Choroid plexus epithelial cell (primary cell): ENCODE measurements at regions not wholly inside any gene's neighbourhood (a gene's known extent, or its start where the extent isn't known, plus 50 kb on each side); places are given as distances from the start of the nearest gene placed in this dataset.

Source experiments
- DNase-seq: peaks from one replicate; pipeline ENCODE4 v3.0.0-alpha.2; 2010; ENCODE audit warnings: low read depth
- H3K4me3 ChIP-seq: 2 replicates; pipeline ENCODE4 v1.5.1; 2011; ENCODE audit warnings: low read depth, mild to moderate bottlenecking, control low read depth, low read length, moderate library complexity
- CTCF ChIP-seq: conservative IDR thresholded peaks from 2 replicates; pipeline ENCODE4 v1.5.1; 2011; ENCODE audit warnings: low read depth, mild to moderate bottlenecking, control low read depth, inconsistent platforms, low read length, moderate library complexity

GRCh38 chr1:177569476-177569875, 398.7 kb downstream of the BRINP2 start:
- no peak overlapping the region for H3K4me3 ChIP-seq
- DNase-seq: peak; percentile 23
- TF ChIP-seq CTCF: no peak

- no peak for DNase-seq
- no peak overlapping the region for H3K4me3 ChIP-seq
- peak; percentile 2 for TF ChIP-seq CTCF
Observed at GRCh38 chr1:177568622-177569021, 397.9 kb downstream of the BRINP2 start.

GRCh38 chr1:177567393-177567792, 396.6 kb downstream of the BRINP2 start:
- no peak overlapping the region for H3K4me3 ChIP-seq
- DNase-seq: peak; percentile 45
- TF ChIP-seq CTCF: peak; percentile 57

GRCh38 chr1:177566495-177566894, 395.7 kb downstream of the BRINP2 start:
- TF ChIP-seq CTCF: no peak
- no peak overlapping the region for H3K4me3 ChIP-seq
- DNase-seq: no peak

- no peak overlapping the region for H3K4me3 ChIP-seq
- DNase-seq: no peak
- no peak for TF ChIP-seq CTCF
Observed at GRCh38 chr1:177561436-177561835, 390.7 kb downstream of the BRINP2 start.

- H3K4me3 ChIP-seq: no peak overlapping the region
- TF ChIP-seq CTCF: no peak
- no peak for DNase-seq
Observed at GRCh38 chr1:177558372-177558771, 387.6 kb downstream of the BRINP2 start.

GRCh38 chr1:177556163-177556562, 385.4 kb downstream of the BRINP2 start:
- DNase-seq: no peak
- H3K4me3 ChIP-seq: no peak overlapping the region
- no peak for TF ChIP-seq CTCF
